Neural crest cell (in vitro differentiated cells): ENCODE measurements at regions not wholly inside any gene's neighbourhood (a gene's known extent, or its start where the extent isn't known, plus 50 kb on each side); places are given as distances from the start of the nearest gene placed in this dataset.

ENCODE experiments used
- DNase-seq: peaks from one replicate; pipeline ENCODE4 v3.0.0; 2021; ENCODE audit warnings: low read depth, mixed read lengths, low spot score
- H3K27ac Mint-ChIP-seq: one replicate; pipeline ENCODE4 v1.8.0; 2021; ENCODE audit warnings: mild to moderate bottlenecking, mixed read lengths; ENCODE audit not compliant: unreplicated experiment
- H3K27me3 Mint-ChIP-seq: 2 replicates; pipeline ENCODE4 v1.8.0; 2021; ENCODE audit warnings: low read depth, mild to moderate bottlenecking, mixed read lengths
- H3K36me3 Mint-ChIP-seq: 2 replicates; pipeline ENCODE4 v1.8.0; 2021; ENCODE audit warnings: low read depth, mild to moderate bottlenecking, mixed read lengths
- H3K4me1 Mint-ChIP-seq: 2 replicates; pipeline ENCODE4 v1.8.0; 2021; ENCODE audit warnings: mixed read lengths
- H3K4me3 Mint-ChIP-seq: one replicate; pipeline ENCODE4 v1.8.0; 2021; ENCODE audit warnings: mild to moderate bottlenecking, mixed read lengths
- H3K9me3 Mint-ChIP-seq: 2 replicates; pipeline ENCODE4 v1.8.0; 2021; ENCODE audit warnings: mixed read lengths
- CTCF ChIP-seq: fragments of 200-600 bp; sonication (generic); conservative IDR thresholded peaks from 2 replicates; pipeline ENCODE4 v1.5.0; 2021; ENCODE audit warnings: antibody characterized with exemption, mild to moderate bottlenecking

DNA sequence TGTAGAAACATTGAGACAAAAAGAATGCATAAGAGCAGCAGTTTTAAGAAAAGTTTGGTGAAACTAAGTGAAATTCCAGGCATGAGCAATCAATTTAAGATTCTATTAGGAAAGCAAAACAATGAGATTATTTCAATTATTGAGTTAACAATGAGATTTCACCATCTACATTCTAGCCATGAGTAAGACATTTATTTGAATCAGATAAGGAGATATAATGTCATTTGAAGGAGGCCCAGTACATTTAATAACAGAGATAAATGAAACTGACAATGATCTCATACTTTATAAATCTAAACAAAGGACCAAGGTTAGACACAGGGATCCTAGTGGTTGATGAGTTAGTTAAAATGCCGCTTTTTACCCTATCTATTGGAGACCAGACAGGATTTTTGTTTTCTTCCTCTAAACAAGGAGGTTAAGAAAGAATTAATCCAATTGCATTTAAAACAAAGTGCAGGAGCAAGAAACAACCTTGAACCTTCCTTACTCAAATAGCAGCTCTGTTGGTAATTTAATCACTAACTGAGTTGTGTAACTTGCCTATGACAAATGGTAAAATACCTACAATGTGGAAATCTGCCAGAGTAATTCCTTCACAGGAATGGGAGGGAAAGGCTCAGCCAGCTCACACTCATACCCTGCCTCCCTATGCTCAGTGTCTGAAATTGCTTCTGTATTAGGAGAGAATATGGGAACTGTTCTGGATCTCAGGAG, 103.5 kb upstream of the NR3C1 start:
- Mint-ChIP-seq H3K27ac (no peak overlapping the region), H3K27me3 (no peaks in the 10 kb centered on the region), H3K4me1 (peaks cover 3% of the 10 kb centered on the region), H3K9me3 (no peaks in the 10 kb centered on the region), H3K36me3 (no peaks in the 10 kb centered on the region), H3K4me3 (no peak overlapping the region)
- TF ChIP-seq CTCF, result no peak
- DNase-seq, result no peak

DNA sequence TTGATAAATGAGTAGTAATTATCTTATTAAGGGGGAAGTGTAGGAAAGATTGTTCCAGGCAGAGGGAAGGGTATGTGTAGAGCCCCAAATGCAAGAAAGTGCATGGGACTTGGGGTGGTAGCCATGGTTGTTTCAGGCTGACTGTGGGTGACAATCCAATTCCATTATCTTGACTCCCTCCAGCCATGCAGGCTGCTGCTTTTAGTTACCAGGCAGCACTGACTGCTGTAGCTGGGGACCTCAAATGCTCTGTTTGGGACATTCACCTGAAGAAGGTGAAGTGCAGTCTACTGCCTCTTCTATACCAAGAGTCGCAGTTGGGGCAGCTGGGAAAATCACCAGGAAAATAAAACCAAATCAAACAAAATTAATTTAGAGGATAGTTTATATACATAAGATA, 102.4 kb upstream of the NR3C1 start:
- Mint-ChIP-seq H3K4me3 (no peak overlapping the region), H3K27ac (no peak overlapping the region), H3K36me3 (no peaks in the 10 kb centered on the region), H3K9me3 (no peaks in the 10 kb centered on the region), H3K27me3 (no peaks in the 10 kb centered on the region), H3K4me1 (peaks cover 3% of the 10 kb centered on the region)
- TF ChIP-seq CTCF, result no peak
- no peak for DNase-seq

GRCh38 chr5:143505354-143505753, 101.9 kb upstream of the NR3C1 start:
- Mint-ChIP-seq H3K27me3 (no peaks in the 10 kb centered on the region), H3K27ac (no peak overlapping the region), H3K9me3 (no peaks in the 10 kb centered on the region), H3K4me3 (no peak overlapping the region), H3K4me1 (peaks cover 3% of the 10 kb centered on the region), H3K36me3 (no peaks in the 10 kb centered on the region)
- DNase-seq, result no peak
- TF ChIP-seq CTCF, result no peak

- H3K9me3 Mint-ChIP-seq, result no peaks in the 10 kb centered on the region
- no peak overlapping the region for H3K27ac Mint-ChIP-seq
Observed at GRCh38 chr5:143501310-143502044, 98.0 kb upstream of the NR3C1 start.

DNA sequence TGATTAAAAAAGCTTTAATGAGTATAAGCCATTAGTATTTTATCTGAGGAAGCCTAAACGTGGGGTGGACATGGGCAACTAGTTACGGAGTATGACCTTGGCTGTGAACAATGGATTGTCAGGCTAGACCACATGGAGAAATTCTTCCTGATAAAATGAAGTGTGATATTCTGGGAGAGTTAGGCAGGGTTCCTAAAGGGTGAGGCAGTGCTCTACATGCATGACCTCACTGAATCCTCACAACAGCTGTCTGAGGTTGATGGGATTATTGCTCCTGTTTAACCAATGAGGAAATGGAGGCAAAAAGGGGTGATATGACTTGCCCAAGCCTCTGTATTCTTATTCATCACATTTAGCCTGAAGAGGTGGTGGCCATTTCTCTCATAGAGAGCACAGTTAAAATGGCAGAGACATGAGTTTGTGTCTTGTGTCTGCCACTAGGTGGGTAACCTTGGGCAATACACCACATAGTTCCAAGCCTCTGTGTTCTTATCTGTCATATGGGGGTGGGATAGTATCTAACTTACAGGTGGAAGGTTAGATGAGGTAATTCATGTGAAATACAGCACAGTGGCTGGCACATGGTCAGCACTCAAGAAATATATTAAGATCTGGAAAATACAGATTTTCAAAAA, 96.1 kb upstream of the NR3C1 start:
- H3K36me3 Mint-ChIP-seq, result no peaks in the 10 kb centered on the region
- H3K4me1 Mint-ChIP-seq, result no peaks in the 10 kb centered on the region
- H3K27me3 Mint-ChIP-seq, result no peaks in the 10 kb centered on the region
- no peak for DNase-seq
- no peak for TF ChIP-seq CTCF
- no peaks in the 10 kb centered on the region for H3K9me3 Mint-ChIP-seq
- H3K4me3 Mint-ChIP-seq, result no peak overlapping the region
- no peak overlapping the region for H3K27ac Mint-ChIP-seq

More at GRCh38 chr5:143501310-143502044, 98.0 kb upstream of the NR3C1 start:
- TF ChIP-seq CTCF, result no peak
- Mint-ChIP-seq H3K27me3 (no peaks in the 10 kb centered on the region), H3K4me3 (no peak overlapping the region), H3K4me1 (no peaks in the 10 kb centered on the region), H3K36me3 (no peaks in the 10 kb centered on the region)
- DNase-seq, result no peak
